HUES48 (cell line): ENCODE measurements at regions not wholly inside any gene's neighbourhood (a gene's known extent, or its start where the extent isn't known, plus 50 kb on each side); places are given as distances from the start of the nearest gene placed in this dataset.
"Not testable (repeated sequence)": the region's sequence is repeated elsewhere in the genome, so short reads cannot be mapped to it uniquely, and the experiment has no call there.

Source experiments
- H3K27ac ChIP-seq: one replicate; pipeline ENCODE4 v1.7.0; 2013; ENCODE audit warnings: low read depth, low read length, inconsistent platforms
- H3K27me3 ChIP-seq: 2 replicates; pipeline ENCODE4 v1.6.1; 2013; ENCODE audit warnings: mild to moderate bottlenecking, low read length; ENCODE audit not compliant: control insufficient read depth, insufficient read depth
- H3K36me3 ChIP-seq: 2 replicates; pipeline ENCODE4 v1.6.1; 2013; ENCODE audit warnings: low read length; ENCODE audit not compliant: control insufficient read depth, insufficient read depth
- H3K4me1 ChIP-seq: 2 replicates; pipeline ENCODE4 v1.6.1; 2013; ENCODE audit warnings: mild to moderate bottlenecking, low read length; ENCODE audit not compliant: control insufficient read depth, insufficient read depth
- H3K4me3 ChIP-seq: 2 replicates; pipeline ENCODE4 v1.5.1; 2013; ENCODE audit warnings: mild to moderate bottlenecking, low read depth, low read length
- H3K9ac ChIP-seq: 2 replicates; pipeline ENCODE4 v1.6.1; 2013; ENCODE audit warnings: mild to moderate bottlenecking, low read depth, low read length, moderate library complexity
- H3K9me3 ChIP-seq: 2 replicates; pipeline ENCODE4 v1.6.1; 2013; ENCODE audit warnings: low read length; ENCODE audit not compliant: control insufficient read depth, insufficient read depth

GRCh38 chr19:28363254-28363653, 849.7 kb downstream of the UQCRFS1 start:
- Histone ChIP-seq H3K4me3 (no peak overlapping the region), H3K27ac (no peak overlapping the region), H3K36me3 (no peaks in the 10 kb centered on the region), H3K4me1 (peaks cover 10% of the 10 kb centered on the region), H3K9ac (no peak overlapping the region), H3K27me3 (no peaks in the 10 kb centered on the region), H3K9me3 (no peaks in the 10 kb centered on the region)

DNA sequence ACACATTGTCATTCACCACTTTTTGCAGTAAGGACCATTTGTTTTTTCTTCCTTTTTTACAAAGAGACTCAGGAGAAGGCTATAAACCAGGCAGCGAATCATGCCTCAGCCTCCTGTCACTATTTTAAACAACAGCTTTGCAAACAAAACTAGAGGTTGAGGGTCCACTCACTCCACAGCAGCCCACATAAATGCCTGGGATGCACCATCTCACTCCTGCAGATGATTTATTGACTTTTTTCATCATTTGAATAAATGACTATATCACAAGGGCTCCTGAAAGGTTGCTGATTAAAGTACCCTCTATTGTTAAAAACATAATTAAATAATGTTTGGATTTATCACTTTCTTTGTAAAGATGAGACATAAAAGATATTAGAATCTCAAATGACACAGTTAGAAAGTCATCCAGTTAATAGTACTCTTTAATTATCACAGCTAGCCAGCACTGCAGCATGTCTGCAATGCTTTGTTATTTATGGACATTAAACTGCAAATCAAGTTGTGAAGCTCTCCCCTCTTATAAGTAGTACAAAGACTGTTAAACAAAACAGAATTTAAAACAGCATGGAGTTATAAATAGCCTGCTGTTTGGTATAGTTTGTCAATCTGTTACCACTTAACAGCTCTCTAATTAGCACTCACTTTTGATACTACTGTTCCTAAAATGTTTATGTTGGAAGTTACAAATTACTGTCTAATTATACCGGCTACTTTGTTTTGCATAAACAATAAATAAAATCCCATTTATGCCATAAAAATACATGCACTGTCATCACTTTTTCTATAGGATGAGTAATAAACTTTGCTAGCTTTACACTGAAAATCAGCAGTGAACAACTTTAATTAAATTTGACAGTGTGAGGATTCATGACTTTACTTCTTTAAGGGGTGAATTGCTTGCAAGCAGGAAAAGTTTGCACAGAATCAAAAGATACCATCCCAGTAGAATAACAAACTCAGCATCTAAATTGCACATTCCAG, 853.2 kb downstream of the UQCRFS1 start:
- Histone ChIP-seq H3K9ac (no peak overlapping the region), H3K27ac (peak overlapping the region; percentile 7), H3K36me3 (no peaks in the 10 kb centered on the region), H3K4me1 (peaks cover 10% of the 10 kb centered on the region), H3K27me3 (no peaks in the 10 kb centered on the region), H3K9me3 (no peaks in the 10 kb centered on the region), H3K4me3 (no peak overlapping the region)

DNA sequence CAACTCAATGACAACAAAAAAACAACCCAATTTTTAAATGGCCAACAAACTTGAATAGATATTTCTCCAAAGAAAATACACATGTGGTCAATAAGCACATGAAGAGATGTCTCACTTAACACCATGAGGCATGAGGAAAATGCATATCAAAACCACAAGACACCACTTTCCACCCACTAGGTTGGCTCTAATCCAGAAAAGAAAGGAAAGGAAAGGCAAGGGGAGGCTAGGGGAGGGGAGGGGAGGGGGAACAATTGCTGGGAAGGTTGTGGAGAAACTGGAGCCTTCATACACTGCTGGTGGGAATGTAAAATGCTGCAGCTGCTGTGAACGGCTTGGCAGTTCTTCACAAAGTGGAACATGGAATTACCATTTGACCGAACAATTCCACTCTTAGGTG, 854.3 kb downstream of the UQCRFS1 start:
- Histone ChIP-seq H3K4me1 (peaks cover 10% of the 10 kb centered on the region), H3K4me3 (no peak overlapping the region), H3K36me3 (no peaks in the 10 kb centered on the region), H3K27ac (no peak overlapping the region), H3K27me3 (no peaks in the 10 kb centered on the region), H3K9me3 (no peaks in the 10 kb centered on the region), H3K9ac (no peak overlapping the region)

DNA sequence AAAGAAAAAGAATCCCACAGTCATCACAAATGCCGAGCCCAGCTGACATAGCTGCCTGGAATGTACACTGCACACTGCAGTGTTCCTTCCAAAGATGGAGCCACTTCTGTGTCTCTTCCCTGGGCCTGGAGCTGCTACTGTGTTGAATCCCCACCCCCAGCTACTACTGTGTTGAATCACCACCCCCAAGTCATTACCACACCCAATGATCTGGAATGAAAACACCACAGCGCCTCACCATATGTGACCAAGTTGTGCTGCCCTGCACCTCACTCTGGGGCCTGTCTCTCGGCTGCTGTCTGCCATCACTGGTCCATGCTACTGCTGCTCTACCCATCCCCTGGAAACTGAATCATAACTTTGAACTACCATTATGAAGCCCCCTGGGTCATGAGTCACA, 861.2 kb downstream of the UQCRFS1 start:
- no peak overlapping the region for H3K9ac ChIP-seq
- H3K27me3 ChIP-seq: no peaks in the 10 kb centered on the region
- no peaks in the 10 kb centered on the region for H3K9me3 ChIP-seq
- H3K36me3 ChIP-seq: no peaks in the 10 kb centered on the region
- no peak overlapping the region for H3K27ac ChIP-seq
- no peak overlapping the region for H3K4me3 ChIP-seq
- no peaks in the 10 kb centered on the region for H3K4me1 ChIP-seq

- not testable (repeated sequence) for H3K27me3 ChIP-seq, H3K27ac ChIP-seq, H3K4me3 ChIP-seq, H3K9me3 ChIP-seq, H3K4me1 ChIP-seq, H3K9ac ChIP-seq, H3K36me3 ChIP-seq
Observed at GRCh38 chr19:28351321-28351720, 861.6 kb downstream of the UQCRFS1 start.

DNA sequence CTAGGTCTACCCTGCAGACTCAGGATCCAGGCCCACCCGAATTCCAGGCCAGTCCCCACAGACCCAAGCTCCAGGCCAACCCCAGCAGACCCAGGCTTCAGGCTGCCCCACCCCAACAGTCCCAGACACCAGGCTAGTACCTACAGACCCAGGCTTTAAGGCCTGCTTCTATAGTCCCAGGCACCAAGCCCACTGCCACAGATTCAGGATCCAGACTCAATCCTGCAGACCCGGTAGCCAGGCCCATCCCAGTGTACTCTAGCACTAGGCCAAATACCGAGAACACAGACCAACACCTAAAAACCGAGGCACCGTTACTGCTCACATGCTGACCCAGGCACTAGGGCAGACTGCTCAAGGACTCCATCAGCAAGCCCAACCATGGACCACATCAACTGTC, 862.3 kb downstream of the UQCRFS1 start:
- Histone ChIP-seq H3K27ac (no peak overlapping the region), H3K27me3 (no peaks in the 10 kb centered on the region), H3K4me1 (no peaks in the 10 kb centered on the region), H3K9me3 (no peaks in the 10 kb centered on the region), H3K4me3 (no peak overlapping the region), H3K9ac (no peak overlapping the region), H3K36me3 (no peaks in the 10 kb centered on the region)

GRCh38 chr19:28350037-28350436, 862.9 kb downstream of the UQCRFS1 start:
- Histone ChIP-seq H3K9me3 (no peaks in the 10 kb centered on the region), H3K27ac (no peak overlapping the region), H3K36me3 (no peaks in the 10 kb centered on the region), H3K4me1 (no peaks in the 10 kb centered on the region), H3K4me3 (no peak overlapping the region), H3K9ac (no peak overlapping the region), H3K27me3 (no peaks in the 10 kb centered on the region)

DNA sequence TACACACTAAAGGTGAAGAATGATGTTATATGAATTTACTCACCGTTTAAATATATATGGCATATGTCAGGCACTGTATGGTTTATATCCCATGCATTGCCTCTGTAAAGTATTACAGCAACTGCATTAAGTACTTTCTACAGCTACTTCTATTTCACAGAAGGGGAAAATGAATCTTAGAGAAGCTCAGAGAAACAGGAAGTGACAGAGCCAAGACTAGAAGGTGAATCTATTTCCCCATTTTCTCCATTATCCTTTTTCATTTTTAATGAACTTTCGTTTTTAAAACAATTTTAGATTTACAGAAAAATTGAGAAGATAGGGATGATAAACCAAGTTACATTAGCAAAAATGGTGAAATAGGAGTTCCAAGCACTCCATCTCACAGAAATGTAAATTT, 863.3 kb downstream of the UQCRFS1 start:
- Histone ChIP-seq H3K27ac (no peak overlapping the region), H3K27me3 (no peaks in the 10 kb centered on the region), H3K9me3 (no peaks in the 10 kb centered on the region), H3K9ac (no peak overlapping the region), H3K4me3 (no peak overlapping the region), H3K36me3 (no peaks in the 10 kb centered on the region), H3K4me1 (no peaks in the 10 kb centered on the region)

DNA sequence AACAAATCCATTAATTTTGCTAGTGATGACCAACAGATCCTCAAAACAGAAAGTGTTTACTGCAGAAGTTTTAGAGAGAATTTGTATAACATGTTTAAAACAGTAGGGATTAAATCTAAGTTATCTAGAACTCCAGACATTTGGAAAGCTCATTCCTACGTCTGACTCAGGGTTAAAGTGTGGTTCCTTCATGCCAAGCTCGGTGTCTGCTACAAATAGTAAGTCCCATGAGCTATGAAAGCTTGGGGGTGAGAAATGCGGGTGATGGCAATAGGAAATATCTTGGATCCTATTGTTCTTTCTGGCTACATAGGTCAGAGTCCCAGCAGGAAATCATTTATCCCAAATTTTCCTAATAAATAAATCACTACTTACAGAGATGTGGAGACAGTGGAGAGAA, 867.1 kb downstream of the UQCRFS1 start:
- no peaks in the 10 kb centered on the region for H3K9me3 ChIP-seq
- H3K4me3 ChIP-seq: no peak overlapping the region
- H3K36me3 ChIP-seq: no peaks in the 10 kb centered on the region
- H3K4me1 ChIP-seq: no peaks in the 10 kb centered on the region
- no peak overlapping the region for H3K9ac ChIP-seq
- no peak overlapping the region for H3K27ac ChIP-seq
- H3K27me3 ChIP-seq: no peaks in the 10 kb centered on the region

DNA sequence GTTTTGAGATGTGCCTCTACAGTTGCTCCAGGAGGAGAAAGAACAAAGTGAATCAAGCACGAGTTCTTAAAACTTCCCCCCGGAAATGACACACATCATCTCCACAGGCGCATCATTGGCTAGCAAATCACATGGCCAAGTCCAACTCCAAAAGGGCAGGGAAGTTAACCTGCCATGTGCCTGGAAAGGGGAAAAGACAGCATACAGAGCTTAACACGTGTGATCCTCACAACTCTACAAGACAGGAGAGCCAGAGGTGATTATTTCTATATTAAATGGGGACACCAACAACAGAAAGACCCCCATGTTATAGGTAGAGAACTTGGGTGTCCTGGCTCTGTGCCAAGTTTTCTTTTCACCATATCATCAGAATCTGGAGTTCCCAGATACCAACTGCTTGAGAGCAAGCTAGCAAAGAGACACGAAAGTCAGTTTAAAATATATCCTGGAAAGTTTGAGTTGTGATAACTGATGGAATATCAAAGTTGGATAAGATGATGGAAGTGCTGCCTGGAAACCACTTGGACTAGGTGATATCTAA, 871.1 kb downstream of the UQCRFS1 start:
- Histone ChIP-seq H3K27ac (no peak overlapping the region), H3K27me3 (no peaks in the 10 kb centered on the region), H3K4me1 (no peaks in the 10 kb centered on the region), H3K36me3 (no peaks in the 10 kb centered on the region), H3K9ac (no peak overlapping the region), H3K4me3 (no peak overlapping the region), H3K9me3 (no peaks in the 10 kb centered on the region)

DNA sequence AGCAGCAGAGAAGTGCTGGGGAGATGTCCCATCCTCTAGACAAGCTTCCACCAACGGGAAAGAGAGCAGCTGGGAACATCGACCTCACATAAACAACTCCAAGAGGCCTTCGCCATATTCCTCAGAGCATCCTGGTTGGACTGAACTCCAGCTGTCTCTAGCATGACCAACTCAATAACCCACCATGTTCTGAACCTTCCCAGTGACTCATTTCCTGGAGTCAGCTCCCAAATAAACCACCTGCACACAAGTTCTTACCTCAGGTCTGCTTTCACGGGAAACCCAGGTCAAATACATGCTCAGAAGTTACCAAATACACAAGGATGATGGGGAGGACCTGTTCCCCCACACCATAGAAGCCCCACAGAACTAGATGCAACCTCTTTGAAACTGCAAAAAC, 878.5 kb downstream of the UQCRFS1 start:
- Histone ChIP-seq H3K4me3 (no peak overlapping the region), H3K4me1 (no peaks in the 10 kb centered on the region), H3K9me3 (0 out of 2 replicates have a peak, but pooled peaks cover 5% of the 10 kb centered on the region), H3K27ac (no peak overlapping the region), H3K9ac (no peak overlapping the region), H3K36me3 (no peaks in the 10 kb centered on the region), H3K27me3 (no peaks in the 10 kb centered on the region)
